Neural cell (in vitro differentiated cells): ENCODE measurements at regions not wholly inside any gene's neighbourhood (a gene's known extent, or its start where the extent isn't known, plus 50 kb on each side); places are given as distances from the start of the nearest gene placed in this dataset.
"Not testable (repeated sequence)": the region's sequence is repeated elsewhere in the genome, so short reads cannot be mapped to it uniquely, and the experiment has no call there.

Source experiments
- H2AFZ ChIP-seq: fragments of 200-600, 300-800 bp; sonication (generic), shearing (Covaris generic); 2 replicates; pipeline ENCODE4 v1.6.0; 2014; ENCODE audit warnings: low read depth, mild to moderate bottlenecking, antibody characterized with exemption, low read length, moderate library complexity
- H3F3A ChIP-seq: fragments of 200-600 bp; shearing (Covaris generic); 2 replicates; pipeline ENCODE4 v1.6.1; 2016; ENCODE audit warnings: mild to moderate bottlenecking, moderate library complexity, mixed read lengths, antibody characterized with exemption, low read length; ENCODE audit not compliant: insufficient read depth, poor library complexity, severe bottlenecking
- H3K27ac ChIP-seq: fragments of 200-600, 300-800 bp; sonication (generic), shearing (Covaris generic); 2 replicates; pipeline ENCODE4 v1.5.1; 2014; ENCODE audit warnings: mild to moderate bottlenecking, low read length, moderate library complexity
- H3K27me3 ChIP-seq: fragments of 300-800, 200-600 bp; sonication (generic), shearing (Covaris generic); 2 replicates; pipeline ENCODE4 v1.6.0; 2014; ENCODE audit warnings: mild to moderate bottlenecking, low read depth, low read length, moderate library complexity; ENCODE audit not compliant: insufficient read depth
- H3K36me3 ChIP-seq: fragments of 300-800, 200-600 bp; sonication (generic), shearing (Covaris generic); 2 replicates; pipeline ENCODE4 v1.5.1; 2014; ENCODE audit warnings: mild to moderate bottlenecking, antibody characterized with exemption, low read length, moderate library complexity; ENCODE audit not compliant: insufficient read depth
- H3K4me2 ChIP-seq: fragments of 300-800, 200-600 bp; sonication (generic), shearing (Covaris generic); 2 replicates; pipeline ENCODE4 v1.6.0; 2014; ENCODE audit warnings: mild to moderate bottlenecking, low read length
- H3K4me3 ChIP-seq: fragments of 300-800, 200-600 bp; sonication (generic), shearing (Covaris generic); 2 replicates; pipeline ENCODE4 v1.5.1; 2014; ENCODE audit warnings: mild to moderate bottlenecking, low read length, moderate library complexity
- H3K79me2 ChIP-seq: fragments of 200-600 bp; shearing (Covaris generic); replicated peaks from 2 replicates; pipeline ENCODE4 v1.6.0; 2014; ENCODE audit warnings: mild to moderate bottlenecking, low read length, moderate library complexity; ENCODE audit not compliant: insufficient read depth
- H3K9ac ChIP-seq: fragments of 300-800, 200-600 bp; sonication (generic), shearing (Covaris generic); 2 replicates; pipeline ENCODE4 v1.6.1; 2016; ENCODE audit warnings: mild to moderate bottlenecking, low read length, mixed read lengths
- H3K9me2 ChIP-seq: fragments of 200-600 bp; shearing (Covaris generic); 2 replicates; pipeline ENCODE4 v1.6.1; 2016; ENCODE audit warnings: mild to moderate bottlenecking, low read length, mixed read lengths; ENCODE audit not compliant: insufficient read depth
- H3K9me3 ChIP-seq: fragments of 200-600, 300-800 bp; sonication (generic), shearing (Covaris generic); 2 replicates; pipeline ENCODE4 v1.6.1; 2016; ENCODE audit warnings: mild to moderate bottlenecking, mixed run types, low read length, moderate library complexity, mixed read lengths
- H4K20me1 ChIP-seq: fragments of 200-600 bp; shearing (Covaris generic); 2 replicates; pipeline ENCODE4 v1.6.1; 2016; ENCODE audit warnings: mild to moderate bottlenecking, mixed run types; ENCODE audit not compliant: insufficient read depth
- EP300 ChIP-seq: fragments of 450-650 bp; conservative IDR thresholded peaks from 2 replicates; pipeline ENCODE4 v1.6.1; 2014; ENCODE audit warnings: antibody characterized with exemption, mild to moderate bottlenecking, moderate library complexity; ENCODE audit not compliant: poor library complexity, severe bottlenecking
- EZH2 ChIP-seq: fragments of 200-600, 300-800 bp; shearing (Covaris generic), sonication (generic); IDR thresholded peaks from 2 replicates; pipeline ENCODE4 v1.6.1; 2014; ENCODE audit warnings: antibody characterized with exemption, low read length, borderline replicate concordance, mild to moderate bottlenecking; ENCODE audit not compliant: insufficient read depth, poor library complexity, severe bottlenecking
- MXI1 ChIP-seq: fragments of 450-650 bp; conservative IDR thresholded peaks from 2 replicates; pipeline ENCODE4 v1.6.1; 2014; ENCODE audit warnings: antibody characterized with exemption, mild to moderate bottlenecking; ENCODE audit not compliant: poor library complexity, severe bottlenecking
- POLR2AphosphoS5 ChIP-seq: IDR thresholded peaks from 2 replicates; pipeline ENCODE4 v1.6.1; 2012
- RAD21 ChIP-seq: fragments of 450-650 bp; conservative IDR thresholded peaks from 2 replicates; pipeline ENCODE4 v1.6.1; 2014; ENCODE audit warnings: antibody characterized with exemption, mild to moderate bottlenecking, moderate library complexity
- SMC3 ChIP-seq: fragments of 450-650 bp; conservative IDR thresholded peaks from 2 replicates; pipeline ENCODE4 v1.6.1; 2014; ENCODE audit warnings: antibody characterized with exemption, mild to moderate bottlenecking, moderate library complexity; ENCODE audit not compliant: poor library complexity
- TAF1 ChIP-seq: IDR thresholded peaks from 2 replicates; pipeline ENCODE4 v1.6.1; 2012; ENCODE audit warnings: low read depth
- TF ChIP-seq, protein P1 (sequence below): IDR thresholded peaks from 2 replicates; pipeline ENCODE4 v1.6.1; 2012; ENCODE audit warnings: borderline replicate concordance
- TF ChIP-seq, protein P2 (sequence below): fragments of 450-650 bp; IDR thresholded peaks from 2 replicates; pipeline ENCODE4 v1.5.1; 2014; ENCODE audit warnings: antibody characterized with exemption, mild to moderate bottlenecking, moderate library complexity; ENCODE audit not compliant: poor library complexity, severe bottlenecking

DNA sequence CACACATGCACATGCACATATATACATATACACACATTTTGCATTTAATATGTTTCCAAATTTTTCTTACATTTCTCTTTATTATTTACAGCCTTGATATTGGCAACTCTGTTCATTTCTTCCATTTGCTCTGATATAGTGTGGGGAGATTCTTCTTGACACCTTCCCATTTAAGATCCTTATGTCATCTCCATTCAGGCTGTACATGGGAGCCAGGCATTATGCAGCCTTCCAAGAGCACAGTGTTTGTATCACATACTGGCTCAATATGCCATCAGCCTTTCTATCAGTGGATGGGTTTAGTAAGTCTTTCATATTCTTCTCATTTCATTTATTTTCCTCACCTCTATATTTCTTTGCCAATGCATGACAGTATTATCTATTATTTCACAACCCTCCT lies 372.3 kb upstream of the FTMT start:
- Histone ChIP-seq H3F3A (no peaks in the 10 kb centered on the region), H2AFZ (no peak overlapping the region), H3K9ac (no peak overlapping the region), H4K20me1 (no peaks in the 10 kb centered on the region), H3K27ac (no peak overlapping the region), H3K9me3 (no peaks in the 10 kb centered on the region), H3K36me3 (no peaks in the 10 kb centered on the region), H3K27me3 (no peaks in the 10 kb centered on the region), H3K4me3 (no peak overlapping the region), H3K9me2 (no peaks in the 10 kb centered on the region), H3K4me2 (no peak overlapping the region), H3K79me2 (no peaks in the 10 kb centered on the region)
- TF ChIP-seq EP300 = no peak

DNA sequence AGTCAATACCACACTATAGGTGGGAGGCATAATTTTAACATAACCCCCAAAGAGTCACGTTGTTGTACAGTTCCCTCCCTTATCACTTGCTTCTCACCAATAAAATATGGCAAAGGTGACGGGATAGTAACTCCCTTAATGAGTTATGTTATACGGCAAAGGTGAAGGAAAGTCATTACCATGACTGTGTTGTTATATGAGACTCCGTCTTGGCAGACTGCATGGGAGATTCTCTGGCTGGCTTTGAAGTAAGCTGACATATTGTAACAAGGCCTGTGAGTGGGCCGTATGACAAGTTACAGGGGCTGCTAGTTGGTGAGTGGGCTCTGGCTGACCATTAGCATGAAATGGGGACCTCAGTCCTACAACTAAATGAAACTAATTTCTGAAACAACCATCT lies 366.4 kb upstream of the FTMT start:
- no peak for TF ChIP-seq EZH2
- TF ChIP-seq, protein P1, sequence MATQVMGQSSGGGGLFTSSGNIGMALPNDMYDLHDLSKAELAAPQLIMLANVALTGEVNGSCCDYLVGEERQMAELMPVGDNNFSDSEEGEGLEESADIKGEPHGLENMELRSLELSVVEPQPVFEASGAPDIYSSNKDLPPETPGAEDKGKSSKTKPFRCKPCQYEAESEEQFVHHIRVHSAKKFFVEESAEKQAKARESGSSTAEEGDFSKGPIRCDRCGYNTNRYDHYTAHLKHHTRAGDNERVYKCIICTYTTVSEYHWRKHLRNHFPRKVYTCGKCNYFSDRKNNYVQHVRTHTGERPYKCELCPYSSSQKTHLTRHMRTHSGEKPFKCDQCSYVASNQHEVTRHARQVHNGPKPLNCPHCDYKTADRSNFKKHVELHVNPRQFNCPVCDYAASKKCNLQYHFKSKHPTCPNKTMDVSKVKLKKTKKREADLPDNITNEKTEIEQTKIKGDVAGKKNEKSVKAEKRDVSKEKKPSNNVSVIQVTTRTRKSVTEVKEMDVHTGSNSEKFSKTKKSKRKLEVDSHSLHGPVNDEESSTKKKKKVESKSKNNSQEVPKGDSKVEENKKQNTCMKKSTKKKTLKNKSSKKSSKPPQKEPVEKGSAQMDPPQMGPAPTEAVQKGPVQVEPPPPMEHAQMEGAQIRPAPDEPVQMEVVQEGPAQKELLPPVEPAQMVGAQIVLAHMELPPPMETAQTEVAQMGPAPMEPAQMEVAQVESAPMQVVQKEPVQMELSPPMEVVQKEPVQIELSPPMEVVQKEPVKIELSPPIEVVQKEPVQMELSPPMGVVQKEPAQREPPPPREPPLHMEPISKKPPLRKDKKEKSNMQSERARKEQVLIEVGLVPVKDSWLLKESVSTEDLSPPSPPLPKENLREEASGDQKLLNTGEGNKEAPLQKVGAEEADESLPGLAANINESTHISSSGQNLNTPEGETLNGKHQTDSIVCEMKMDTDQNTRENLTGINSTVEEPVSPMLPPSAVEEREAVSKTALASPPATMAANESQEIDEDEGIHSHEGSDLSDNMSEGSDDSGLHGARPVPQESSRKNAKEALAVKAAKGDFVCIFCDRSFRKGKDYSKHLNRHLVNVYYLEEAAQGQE = no peak
- no peak for TF ChIP-seq TAF1

DNA sequence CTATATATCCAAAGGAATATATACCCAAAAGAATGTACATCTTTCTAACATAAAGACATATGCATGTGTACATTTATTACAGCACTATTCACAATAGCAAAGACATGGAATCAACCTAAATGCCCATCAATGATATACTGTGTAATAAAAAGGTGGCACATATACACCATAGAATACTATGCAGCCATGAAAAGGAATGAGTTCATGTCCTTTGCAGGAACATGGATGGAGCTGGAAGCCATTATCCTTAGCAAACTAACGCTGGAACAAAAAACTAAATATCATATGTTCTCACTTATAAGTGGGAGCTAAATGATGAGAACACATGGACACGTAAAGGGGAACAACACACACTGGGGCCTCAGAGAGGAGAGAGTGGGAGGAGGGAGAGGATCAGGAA lies 365.7 kb upstream of the FTMT start:
- not testable (repeated sequence) for H2AFZ ChIP-seq, H3K27me3 ChIP-seq, H3K36me3 ChIP-seq, H3K9me3 ChIP-seq, H3K4me3 ChIP-seq, H3K79me2 ChIP-seq, H3K9me2 ChIP-seq, H3K4me2 ChIP-seq, H3K9ac ChIP-seq, H3F3A ChIP-seq, H4K20me1 ChIP-seq, H3K27ac ChIP-seq

More for the DNA sequence above, 366.4 kb upstream of the FTMT start:
- Histone ChIP-seq H3K9me2 (no peaks in the 10 kb centered on the region), H3K4me2 (no peak overlapping the region), H3K27me3 (no peaks in the 10 kb centered on the region), H4K20me1 (no peaks in the 10 kb centered on the region), H3K36me3 (no peaks in the 10 kb centered on the region), H3F3A (no peaks in the 10 kb centered on the region), H3K79me2 (no peaks in the 10 kb centered on the region), H3K27ac (no peak overlapping the region), H2AFZ (no peak overlapping the region), H3K4me3 (no peak overlapping the region), H3K9me3 (no peaks in the 10 kb centered on the region), H3K9ac (no peak overlapping the region)

DNA sequence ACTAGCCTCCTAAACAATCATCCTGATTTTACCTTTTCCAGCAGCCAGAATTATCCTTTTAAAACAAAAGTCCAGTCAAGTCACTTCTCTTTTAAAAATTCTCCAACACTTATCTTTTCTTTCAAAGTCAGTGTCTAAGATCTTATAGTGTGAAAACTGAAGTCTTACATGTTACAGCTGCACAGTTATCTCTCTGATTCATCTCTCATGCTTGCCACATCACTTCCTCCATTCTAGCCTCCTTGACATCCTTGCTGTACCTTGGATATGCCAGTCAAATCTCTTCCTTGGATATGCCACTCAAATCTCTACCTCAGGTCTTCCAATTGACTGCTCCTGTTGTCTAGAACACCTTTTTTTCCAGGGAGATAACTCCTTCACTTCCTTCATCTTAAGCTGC lies 361.7 kb upstream of the FTMT start:
- Histone ChIP-seq H2AFZ (no peak overlapping the region), H3K27ac (no peak overlapping the region), H3F3A (no peaks in the 10 kb centered on the region), H3K9me2 (no peaks in the 10 kb centered on the region), H3K4me2 (no peak overlapping the region), H3K36me3 (no peaks in the 10 kb centered on the region), H3K9ac (no peak overlapping the region), H4K20me1 (no peaks in the 10 kb centered on the region), H3K9me3 (no peaks in the 10 kb centered on the region), H3K4me3 (no peak overlapping the region), H3K27me3 (no peaks in the 10 kb centered on the region), H3K79me2 (no peaks in the 10 kb centered on the region)
- TF ChIP-seq SMC3 (no peak), EZH2 (no peak), EP300 (no peak), TAF1 (no peak), POLR2AphosphoS5 (no peak), RAD21 (no peak), MXI1 (no peak)
- TF ChIP-seq, protein P2, sequence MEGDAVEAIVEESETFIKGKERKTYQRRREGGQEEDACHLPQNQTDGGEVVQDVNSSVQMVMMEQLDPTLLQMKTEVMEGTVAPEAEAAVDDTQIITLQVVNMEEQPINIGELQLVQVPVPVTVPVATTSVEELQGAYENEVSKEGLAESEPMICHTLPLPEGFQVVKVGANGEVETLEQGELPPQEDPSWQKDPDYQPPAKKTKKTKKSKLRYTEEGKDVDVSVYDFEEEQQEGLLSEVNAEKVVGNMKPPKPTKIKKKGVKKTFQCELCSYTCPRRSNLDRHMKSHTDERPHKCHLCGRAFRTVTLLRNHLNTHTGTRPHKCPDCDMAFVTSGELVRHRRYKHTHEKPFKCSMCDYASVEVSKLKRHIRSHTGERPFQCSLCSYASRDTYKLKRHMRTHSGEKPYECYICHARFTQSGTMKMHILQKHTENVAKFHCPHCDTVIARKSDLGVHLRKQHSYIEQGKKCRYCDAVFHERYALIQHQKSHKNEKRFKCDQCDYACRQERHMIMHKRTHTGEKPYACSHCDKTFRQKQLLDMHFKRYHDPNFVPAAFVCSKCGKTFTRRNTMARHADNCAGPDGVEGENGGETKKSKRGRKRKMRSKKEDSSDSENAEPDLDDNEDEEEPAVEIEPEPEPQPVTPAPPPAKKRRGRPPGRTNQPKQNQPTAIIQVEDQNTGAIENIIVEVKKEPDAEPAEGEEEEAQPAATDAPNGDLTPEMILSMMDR = no peak
- TF ChIP-seq, protein P1 = no peak
